IPS DF 4.7 (cell line): ENCODE measurements at regions not wholly inside any gene's neighbourhood (a gene's known extent, or its start where the extent isn't known, plus 50 kb on each side); places are given as distances from the start of the nearest gene placed in this dataset.
"Not testable (repeated sequence)": the region's sequence is repeated elsewhere in the genome, so short reads cannot be mapped to it uniquely, and the experiment has no call there.

Experiments
- DNase-seq: peaks from one replicate; pipeline ENCODE4 v3.0.0-alpha.2; 2013; ENCODE audit warnings: low spot score; ENCODE audit errors: extremely low read depth

DNA sequence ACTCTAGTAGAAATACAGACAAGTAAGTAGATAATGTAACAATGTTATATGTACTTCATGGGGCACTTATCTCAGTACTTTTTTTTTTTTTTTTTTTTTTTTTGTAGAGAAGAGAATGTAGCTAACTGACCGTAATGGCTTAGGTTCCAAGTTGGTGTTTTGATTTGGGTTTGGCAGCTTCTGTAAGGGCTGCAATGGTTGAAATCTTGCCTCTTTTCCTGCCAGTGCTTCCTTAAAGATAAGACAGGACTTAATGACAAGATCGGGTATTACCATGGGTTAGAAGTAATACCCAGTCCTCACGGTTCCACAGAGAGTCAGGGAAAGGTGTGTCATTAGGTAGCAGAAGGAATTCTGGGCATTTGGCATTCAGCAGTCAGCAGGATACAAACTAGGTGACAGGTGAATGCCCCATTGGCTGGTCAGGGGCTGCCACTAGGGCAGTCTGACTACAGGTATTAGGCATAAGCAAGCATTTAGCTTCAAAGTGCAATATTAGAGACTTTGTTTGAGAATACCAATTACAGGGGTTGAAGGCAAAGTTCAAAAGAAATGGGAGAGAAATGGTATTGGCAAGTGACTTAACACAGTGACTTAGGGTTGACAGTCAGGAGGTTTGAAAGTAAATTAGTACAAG is 189.4 kb upstream of the RND3 start:
- DNase-seq: no peak

DNA sequence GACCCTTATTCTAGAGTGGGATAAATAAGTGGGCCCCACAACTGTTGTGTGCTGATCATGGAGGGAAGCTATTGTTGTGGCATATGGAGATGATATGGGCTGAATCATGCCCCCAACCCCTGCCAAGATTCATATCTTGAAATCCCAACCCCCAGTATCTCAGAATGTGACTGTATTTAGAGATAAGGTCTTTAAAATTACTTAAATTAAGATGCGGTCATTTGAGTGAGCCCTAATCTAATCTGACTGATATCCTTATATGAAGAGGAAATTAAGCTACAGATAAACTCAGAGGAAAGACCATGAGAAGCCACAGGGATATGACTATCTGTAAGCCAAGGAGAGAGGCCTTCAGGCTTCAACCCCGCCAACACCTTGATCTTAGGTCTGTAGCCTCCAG is 188.3 kb upstream of the RND3 start:
- no peak for DNase-seq

DNA sequence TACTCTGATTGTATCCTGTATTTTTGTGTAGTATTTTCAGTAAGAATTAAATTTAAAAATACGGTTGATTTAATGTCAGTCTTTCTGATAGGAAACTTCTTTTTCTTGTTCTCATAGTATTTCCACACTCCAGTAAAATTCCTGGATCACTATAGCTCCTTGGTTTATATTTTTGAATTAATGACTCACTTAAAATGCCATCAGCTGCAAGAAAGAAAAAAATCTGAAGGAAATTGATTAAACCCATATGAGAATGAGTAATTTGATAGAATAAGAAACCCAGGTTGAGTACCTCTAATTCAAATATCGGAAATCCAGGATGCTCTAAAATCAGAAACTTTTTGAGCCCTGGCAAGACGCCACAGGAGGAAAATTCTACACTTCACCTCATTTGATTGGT is 186.8 kb upstream of the RND3 start:
- no peak for DNase-seq

DNA sequence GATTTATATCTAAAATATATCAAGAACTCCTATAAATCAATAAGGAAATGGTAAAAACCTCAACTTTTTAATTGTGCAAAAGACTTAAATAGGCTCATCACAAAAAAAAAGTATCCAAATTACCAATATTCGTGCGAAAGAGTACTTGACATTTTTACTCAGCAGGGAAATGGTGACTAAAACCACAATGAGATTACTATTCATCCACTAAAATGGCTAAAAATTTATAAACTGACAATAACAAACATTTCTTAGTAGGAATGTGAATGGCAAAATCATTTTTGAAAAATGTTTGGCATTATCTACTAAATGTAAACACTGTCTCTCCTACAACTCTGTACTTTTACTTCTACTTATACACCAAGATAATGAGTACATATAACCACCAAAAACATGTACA is 184.8 kb upstream of the RND3 start:
- no peak for DNase-seq

DNA sequence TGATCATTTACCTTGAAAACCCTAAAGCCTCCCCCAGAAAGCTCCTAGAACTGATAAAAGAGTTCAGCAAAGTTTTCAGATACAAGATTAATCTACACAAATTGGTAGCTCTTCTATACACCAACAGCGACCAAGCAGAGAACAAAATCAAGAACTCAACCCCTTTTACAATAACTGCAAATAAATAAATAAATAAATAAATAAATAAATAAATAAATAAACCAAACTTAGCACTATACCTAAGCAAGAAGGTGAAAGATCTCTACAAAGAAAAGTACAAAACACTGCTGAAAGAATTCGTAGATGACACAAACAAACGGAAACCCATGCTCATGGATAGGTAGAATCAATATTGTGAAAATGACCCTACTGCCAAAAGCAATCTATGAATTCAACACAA is 182.0 kb upstream of the RND3 start:
- DNase-seq: no peak

DNA sequence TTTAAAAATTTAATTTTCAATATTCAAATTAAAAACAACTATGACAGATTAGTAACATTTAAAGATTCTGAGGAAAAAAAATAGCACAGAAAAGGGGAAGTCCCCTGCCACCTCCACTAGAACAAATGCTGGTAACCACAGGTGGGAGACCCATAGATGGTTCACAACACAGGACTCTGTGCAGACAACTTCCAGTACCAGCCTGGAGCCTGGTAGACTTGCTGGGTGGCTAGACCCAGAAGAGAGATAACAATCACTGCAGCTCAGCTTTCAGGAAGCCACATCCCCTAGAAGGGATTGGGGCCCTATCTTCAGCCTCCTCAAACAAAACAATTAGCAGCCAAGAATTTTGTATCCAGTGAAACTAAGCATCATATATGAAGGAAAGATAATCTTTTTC is 179.6 kb upstream of the RND3 start:
- not testable (repeated sequence) for DNase-seq

DNA sequence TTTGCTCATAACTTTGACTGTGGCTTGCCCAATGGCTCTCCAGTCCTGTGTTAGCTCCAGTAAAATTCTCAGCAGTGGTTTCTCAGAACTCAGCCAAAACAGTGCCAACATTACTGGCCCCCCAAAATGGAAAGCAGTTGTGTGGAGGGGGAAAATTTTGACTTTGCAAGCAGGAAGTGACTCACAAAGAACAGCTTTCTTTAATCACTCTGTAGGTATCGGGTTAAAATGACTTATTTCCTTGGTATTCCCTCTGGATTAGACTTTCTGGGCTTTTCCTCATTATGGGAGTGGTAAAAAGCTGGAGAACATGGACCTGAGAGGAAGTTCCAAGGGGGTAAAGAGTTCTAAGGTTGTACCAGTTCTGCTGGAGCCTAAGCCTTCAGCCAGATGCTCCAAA is 175.7 kb upstream of the RND3 start:
- DNase-seq: no peak

DNA sequence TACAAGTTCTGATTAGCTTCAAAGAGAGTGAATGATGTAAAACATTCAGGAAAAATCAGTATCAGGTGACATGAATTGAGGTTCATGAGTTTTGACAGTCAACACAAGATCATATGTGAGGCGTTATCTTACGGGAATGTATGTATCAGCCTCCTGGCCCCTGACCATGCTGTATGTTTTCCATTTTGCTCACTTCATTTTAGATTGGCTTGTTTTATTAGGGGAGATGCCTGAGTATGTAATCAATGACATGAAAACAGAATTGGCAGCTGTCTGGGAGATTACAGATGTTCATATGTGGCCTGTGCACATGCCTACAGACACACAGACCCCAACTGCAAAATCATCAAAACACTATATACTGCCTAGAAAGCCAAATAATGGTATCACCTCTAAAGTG is 168.5 kb upstream of the RND3 start:
- DNase-seq: no peak

DNA sequence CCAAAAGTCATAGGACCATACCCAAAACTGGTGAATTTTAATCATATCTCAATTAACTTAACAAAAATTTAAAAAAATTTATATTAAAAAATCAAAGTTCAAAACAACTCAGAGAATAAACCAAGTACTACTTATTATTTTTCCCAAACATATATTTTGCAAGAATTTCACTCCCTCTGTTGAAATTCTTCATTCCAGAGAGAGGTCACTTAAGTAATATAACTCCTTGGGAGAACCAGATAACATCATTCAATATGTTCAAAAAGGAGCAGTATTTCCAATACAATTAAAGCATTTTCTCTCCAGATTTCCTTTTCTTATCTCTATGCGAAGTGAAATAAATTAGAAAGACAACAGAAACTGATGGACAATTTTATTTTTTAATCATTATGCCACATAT is 165.9 kb upstream of the RND3 start:
- no peak for DNase-seq

DNA sequence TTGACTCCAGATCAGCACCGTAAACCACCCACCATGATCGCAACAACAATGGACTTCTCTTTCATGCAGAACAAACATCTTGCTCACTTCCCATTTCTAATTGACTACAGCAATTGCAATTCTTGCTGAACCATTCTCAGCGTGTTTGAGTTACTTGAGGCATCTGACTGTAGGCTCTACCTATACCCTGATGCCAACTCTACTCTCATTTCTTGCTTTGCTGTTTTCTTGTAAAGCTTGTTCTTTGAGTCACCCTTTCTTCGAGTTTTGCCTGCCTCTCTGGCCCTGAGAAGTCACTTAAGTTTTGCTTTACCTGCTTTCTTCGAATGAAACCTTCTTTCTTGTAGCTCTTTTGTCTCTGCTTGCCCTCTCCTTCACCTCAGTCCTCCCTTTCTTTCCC is 160.5 kb upstream of the RND3 start:
- no peak for DNase-seq

DNA sequence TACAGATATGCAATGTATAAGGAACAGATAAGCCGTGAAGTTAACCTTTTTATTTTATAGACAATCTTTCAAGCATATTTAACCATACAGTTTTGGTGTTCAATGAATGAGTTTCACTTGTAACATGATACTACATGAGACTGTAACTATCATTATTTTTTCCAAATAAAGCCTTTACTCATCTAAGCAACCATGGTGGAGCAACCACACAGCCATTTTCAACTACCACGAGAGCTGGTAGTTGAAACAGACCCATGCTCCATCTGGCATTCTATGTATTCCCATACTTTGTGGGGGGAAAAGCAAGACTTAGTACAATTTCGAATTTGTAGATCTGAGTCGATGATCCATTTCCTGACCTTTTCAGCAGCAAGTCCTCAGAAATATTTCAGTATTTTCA is 159.3 kb upstream of the RND3 start:
- DNase-seq: no peak

DNA sequence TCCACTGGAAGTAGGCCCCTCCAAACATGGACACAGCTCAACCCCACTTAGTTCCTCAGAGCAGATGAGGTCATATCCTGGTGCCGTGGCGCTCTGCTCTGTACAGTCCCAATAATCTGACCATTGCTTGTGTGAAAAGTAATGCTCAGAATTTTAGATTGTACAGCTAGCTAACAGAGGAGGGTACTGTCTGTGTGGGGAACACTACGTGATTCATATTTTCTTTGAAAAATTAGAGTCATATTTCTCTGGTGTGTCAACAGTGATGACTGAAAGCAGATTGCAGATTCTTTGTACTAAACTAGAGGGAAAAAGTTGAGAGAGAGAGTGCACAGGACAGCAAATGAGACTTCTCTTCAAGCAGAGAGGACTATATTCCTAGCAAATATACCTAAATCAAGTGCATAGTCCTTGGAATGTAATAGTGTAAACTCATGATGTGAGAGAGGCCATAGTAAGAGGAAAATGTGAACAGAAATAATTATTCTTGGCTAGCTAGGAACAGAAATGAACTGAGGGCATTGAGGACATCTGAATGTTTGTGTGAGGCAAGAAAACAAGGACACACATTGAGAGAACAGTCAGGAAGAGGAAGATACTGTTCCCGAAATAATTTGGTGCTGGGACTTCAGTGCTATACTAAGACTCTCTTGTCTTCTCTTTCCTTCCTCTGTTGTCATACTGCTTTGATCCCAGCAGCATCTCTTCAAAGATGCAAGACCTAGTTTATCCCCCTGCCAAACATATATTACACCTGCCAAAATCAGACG is 157.0 kb upstream of the RND3 start:
- no peak for DNase-seq

DNA sequence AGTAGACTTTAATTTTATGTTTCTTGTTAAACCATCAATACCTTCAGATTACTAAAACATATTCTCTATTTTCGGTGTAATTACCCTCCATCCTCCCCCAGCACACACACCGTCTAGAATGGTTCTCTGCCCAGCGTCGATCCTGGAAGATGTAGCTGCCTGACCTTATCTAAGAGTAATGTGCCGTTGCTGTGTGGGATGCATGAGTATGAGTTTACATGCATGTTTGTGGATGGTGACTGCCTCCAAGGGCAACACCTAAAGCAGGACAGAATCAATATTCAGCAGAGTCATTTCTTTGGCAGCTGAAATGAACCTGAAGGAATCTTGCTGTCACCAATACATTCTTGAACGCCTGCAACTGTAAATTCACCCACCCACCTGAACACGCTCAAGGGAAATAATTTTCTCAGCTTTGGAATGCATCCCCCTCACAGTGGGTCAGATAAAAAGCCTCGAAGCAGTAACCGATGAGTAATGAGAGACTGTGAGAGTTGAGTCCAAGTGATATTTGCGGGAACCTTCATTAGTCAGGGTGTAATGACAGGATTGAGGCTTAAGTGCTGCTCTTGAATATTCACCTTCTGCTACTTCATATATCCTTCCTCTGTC is 155.8 kb upstream of the RND3 start:
- DNase-seq: no peak

DNA sequence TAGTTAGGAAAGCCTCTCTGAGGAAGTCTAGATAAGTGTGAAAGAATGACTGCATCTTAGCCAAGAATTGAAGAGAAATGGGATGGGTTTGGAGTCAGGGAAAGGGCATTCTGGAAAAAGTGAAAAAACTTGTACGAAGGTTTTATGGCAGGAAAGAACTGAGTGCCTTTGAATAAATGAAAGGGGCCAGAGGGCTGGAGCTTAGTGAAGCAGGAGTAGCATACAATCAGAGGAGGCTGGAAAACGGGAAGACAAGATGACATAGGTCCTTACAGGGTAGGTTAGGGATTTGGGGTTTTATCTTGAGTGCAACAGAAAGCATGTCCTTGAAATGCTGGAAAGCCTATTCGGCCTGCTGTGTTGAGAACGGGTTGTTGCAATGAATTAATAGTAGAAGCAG is 152.6 kb upstream of the RND3 start:
- DNase-seq: no peak

DNA sequence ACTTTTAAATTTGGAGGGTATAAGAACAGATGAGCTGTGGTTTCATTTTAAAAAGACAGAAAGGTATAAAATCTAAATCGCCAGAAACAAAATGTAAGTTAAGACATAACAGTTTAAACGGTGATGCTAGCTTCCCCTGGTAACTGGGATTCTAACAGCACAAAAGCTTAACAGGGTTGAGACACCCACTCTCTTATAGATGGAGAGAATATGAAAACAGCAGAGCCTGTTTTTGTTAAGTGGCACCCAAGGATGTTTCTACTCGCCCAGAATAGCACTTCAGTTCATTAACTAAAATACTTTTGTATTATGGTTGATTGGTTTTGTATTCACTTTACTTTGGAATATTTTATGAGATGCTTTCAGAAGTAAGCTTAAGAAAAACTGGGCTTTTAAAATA is 151.9 kb upstream of the RND3 start:
- no peak for DNase-seq

DNA sequence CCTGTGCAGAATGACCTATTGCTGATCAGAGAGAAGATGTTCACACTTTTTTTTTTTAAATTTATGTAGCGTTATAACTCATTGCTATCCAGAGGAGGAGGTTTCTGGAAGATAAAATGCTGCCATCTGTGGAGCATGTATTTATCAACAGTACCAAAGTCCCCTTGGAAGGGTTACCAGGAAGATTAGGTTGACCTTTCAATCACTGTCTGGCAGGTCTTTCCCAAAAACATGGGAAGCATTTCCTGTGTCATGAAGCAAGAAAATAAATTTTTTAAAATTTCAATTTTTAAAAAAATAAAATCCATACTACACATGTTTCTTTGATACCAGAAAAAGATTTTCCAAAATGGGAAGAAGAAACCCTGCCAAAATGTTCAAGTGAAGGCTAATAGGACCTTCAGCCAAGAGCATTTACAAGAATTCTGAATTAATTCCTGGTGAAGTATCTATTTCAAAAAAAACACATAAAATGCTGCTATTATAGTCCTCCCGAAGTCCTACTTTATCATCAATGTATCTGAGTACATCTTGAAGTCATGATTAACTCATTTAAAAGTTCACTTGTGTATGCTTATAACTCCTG is 143.9 kb upstream of the RND3 start:
- DNase-seq: no peak

DNA sequence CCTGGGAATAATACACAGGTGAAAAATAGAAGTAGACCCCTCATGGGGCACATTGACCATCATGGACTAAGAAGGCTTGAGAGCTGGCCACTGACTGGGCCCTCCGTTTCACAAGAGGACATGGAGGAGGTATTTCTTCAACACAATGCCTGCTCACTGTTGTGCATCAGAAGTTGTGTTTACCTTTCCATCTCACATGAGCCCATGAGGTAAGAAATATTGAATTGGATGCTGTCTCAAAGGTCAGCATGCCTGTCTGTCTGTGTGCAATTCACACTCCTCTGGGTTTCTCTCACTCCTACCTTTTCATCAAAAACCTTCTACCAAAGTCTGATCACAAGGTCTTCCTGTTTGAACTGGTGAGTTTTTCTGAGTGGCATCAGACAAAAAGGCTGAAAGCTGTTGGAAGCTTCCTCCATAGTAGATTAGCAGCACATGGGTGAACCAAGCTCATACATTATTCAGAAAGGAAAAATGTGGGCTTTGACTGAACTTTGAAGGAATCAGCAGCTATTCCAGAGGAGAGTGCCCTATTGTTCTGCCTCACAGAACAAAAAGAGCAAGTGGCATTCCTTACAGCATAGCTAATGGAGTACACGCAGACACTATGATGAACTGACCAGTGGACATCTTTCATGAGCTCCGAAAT is 143.2 kb upstream of the RND3 start:
- DNase-seq: no peak

DNA sequence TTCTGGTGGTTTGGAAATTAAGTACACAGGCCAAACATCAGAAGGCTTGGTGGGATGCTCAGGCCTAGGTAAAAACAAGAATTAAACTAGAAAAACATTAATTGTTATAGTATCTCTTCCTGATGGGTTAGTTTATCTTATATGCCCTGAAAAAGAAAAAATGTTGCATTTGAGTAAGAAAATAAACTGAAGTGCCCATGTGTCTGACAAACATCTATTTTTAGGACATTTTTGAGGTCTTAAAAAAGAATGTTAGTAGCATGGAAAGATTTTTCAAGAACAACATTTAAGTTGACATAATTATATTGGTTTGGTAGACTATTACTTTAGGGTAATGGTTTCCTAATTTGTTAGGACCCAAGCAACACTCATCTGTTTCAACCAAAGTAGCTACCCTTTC is 140.1 kb upstream of the RND3 start:
- no peak for DNase-seq

DNA sequence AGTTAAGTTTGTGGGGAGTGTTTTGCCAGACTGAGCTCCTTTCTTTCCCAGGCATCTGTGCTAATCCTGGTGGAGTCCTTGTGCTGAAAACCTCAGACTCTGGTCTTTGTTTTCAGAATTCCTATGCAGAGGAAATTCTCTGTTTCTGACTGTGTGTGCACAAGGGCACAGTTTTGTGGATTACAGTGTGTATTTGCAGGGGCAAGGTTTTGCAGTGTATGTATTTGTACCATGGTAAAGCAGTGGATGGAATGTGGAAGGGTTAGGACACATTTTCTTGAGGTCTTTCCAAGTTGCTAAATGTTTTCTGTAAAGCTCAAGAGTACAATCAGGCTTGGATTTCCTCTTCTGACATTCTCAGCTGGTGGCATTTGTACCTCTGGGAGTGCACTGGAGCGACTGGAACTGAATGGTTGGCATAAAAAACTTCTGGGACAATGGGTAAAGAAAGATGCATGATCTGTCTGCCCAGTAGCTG is 139.5 kb upstream of the RND3 start:
- no peak for DNase-seq

DNA sequence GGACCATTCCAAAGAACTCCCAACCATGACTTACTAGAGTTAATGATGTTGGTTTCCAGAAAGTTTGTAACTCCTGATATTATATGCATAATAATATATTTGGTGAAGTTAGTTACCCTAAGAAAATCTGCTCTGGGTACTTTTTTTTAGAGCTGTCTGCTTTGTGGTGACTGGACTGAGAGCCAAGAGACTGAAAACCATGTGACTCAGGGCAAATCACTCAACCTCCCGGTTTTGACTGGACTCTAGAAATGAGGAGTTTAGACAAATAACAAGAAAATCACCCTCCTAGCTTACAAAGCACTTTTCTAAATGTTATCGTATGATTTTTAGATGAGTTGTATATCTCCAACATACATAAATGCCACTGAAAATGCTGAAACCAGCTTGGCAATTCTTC is 138.3 kb upstream of the RND3 start:
- no peak for DNase-seq

DNA sequence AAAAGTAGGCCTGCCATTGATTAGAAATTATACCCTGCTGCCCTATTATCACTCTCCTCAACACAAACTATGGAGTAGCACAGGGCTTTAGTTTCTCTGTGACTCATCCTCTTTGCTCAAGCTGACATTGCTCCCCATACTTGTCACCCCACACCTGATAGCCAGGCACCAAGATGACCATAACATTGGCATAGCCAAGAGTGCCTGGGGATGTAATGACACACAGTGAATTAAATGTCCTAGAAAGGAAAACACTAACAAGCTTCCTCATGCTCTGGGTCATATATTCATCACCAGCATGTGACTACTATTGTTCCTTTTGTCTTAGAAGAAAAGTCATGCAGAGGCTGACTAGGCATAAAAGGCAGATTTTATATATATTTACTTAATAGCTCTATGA is 137.8 kb upstream of the RND3 start:
- DNase-seq: no peak

DNA sequence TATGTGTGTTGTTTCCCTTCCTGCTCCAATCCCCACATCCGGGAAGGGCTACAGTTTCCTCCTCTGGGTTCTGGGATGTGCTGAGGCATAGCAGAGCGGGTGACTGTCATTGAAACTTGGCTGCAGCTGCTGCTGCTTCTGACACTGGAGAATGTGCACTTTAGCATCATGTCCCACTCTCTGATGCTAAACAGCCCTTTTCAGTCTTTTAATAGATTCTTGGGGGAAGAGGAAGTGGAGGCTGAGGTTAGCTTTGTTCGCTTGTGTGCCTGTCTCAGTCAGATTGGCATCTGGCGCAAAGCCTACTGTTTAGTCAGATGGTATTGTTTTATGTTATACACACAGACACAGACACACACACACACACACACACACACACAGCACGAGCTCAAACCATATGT is 136.5 kb upstream of the RND3 start:
- DNase-seq: no peak
